ENCODE measurements at regions not wholly inside any gene's neighbourhood (a gene's known extent, or its start where the extent isn't known, plus 50 kb on each side); places are given as distances from the start of the nearest gene placed in this dataset.

GRCh38 chr4:106677213-106677612 is 308.6 kb upstream of the GIMD1 start:
- no peak for DNase-seq (ENCODE audit: low read depth in 3 of 3)

GRCh38 chr4:106676173-106676921 is 307.8 kb upstream of the GIMD1 start:
- no peak for DNase-seq (ENCODE audit: low read depth in 3 of 3)

GRCh38 chr4:106671716-106672115 is 303.1 kb upstream of the GIMD1 start:
- no peak for DNase-seq (ENCODE audit: low read depth in 3 of 3)

GRCh38 chr4:106670976-106671375 is 302.4 kb upstream of the GIMD1 start:
- no peak for DNase-seq (ENCODE audit: low read depth in 3 of 3)

GRCh38 chr4:106659371-106659770 is 290.8 kb upstream of the GIMD1 start:
- no peak for DNase-seq (ENCODE audit: low read depth in 3 of 3)

- no peak for DNase-seq (ENCODE audit: low read depth in 3 of 3)
These were observed 283.5 kb upstream of the GIMD1 start for GRCh38 chr4:106652095-106652494.

GRCh38 chr4:106650701-106651100 is 282.1 kb upstream of the GIMD1 start:
- no peak for DNase-seq (ENCODE audit: low read depth in 3 of 3)

GRCh38 chr4:106647451-106647850 is 278.9 kb upstream of the GIMD1 start:
- DNase-seq (ENCODE audit: low read depth in 3 of 3): no peak

- DNase-seq (ENCODE audit: low read depth in 3 of 3): no peak
These were observed 260.7 kb upstream of the GIMD1 start for GRCh38 chr4:106629268-106629625.

GRCh38 chr4:106628586-106629267 is 260.1 kb upstream of the GIMD1 start:
- DNase-seq (ENCODE audit: low read depth in 3 of 3): no peak

- DNase-seq (ENCODE audit: low read depth in 3 of 3): no peak
These were observed 258.5 kb upstream of the GIMD1 start for GRCh38 chr4:106627051-106627450.

- no peak for DNase-seq (ENCODE audit: low read depth in 3 of 3)
These were observed 256.1 kb upstream of the GIMD1 start for GRCh38 chr4:106624671-106625070.

- DNase-seq (ENCODE audit: low read depth in 3 of 3): no peak
These were observed 250.4 kb upstream of the GIMD1 start for GRCh38 chr4:106618956-106619355.

- DNase-seq (ENCODE audit: low read depth in 3 of 3): no peak
These were observed 247.4 kb upstream of the GIMD1 start for GRCh38 chr4:106615961-106616360.

- DNase-seq (ENCODE audit: low read depth in 3 of 3): no peak
These were observed 246.9 kb upstream of the GIMD1 start for GRCh38 chr4:106615410-106615945.

GRCh38 chr4:106614441-106614840 is 245.9 kb upstream of the GIMD1 start:
- no peak for DNase-seq (ENCODE audit: low read depth in 3 of 3)

- no peak for DNase-seq (ENCODE audit: low read depth in 3 of 3)
These were observed 241.3 kb upstream of the GIMD1 start for GRCh38 chr4:106609917-106610316.

GRCh38 chr4:106607558-106607957 is 239.0 kb upstream of the GIMD1 start:
- DNase-seq (ENCODE audit: low read depth in 3 of 3): no peak

- no peak for DNase-seq (ENCODE audit: low read depth in 3 of 3)
These were observed 235.9 kb upstream of the GIMD1 start for GRCh38 chr4:106604319-106605051.

- no peak for DNase-seq (ENCODE audit: low read depth in 3 of 3)
These were observed 234.9 kb upstream of the GIMD1 start for GRCh38 chr4:106603471-106603870.

GRCh38 chr4:106602711-106603110 is 234.1 kb upstream of the GIMD1 start:
- DNase-seq (ENCODE audit: low read depth in 3 of 3): no peak

- DNase-seq (ENCODE audit: low read depth in 3 of 3): no peak
These were observed 232.9 kb upstream of the GIMD1 start for GRCh38 chr4:106601519-106601918.

GRCh38 chr4:106595906-106596305 is 227.3 kb upstream of the GIMD1 start:
- no peak for DNase-seq (ENCODE audit: low read depth in 3 of 3)

All from stimulated activated CD4-positive, alpha-beta T cell treated with anti-CD3 and anti-CD28 coated beads, TNF-alpha, amount 100 ng/mL, for 48 hours (primary cell).